GM12875 (cell line): ENCODE measurements at regions not wholly inside any gene's neighbourhood (a gene's known extent, or its start where the extent isn't known, plus 50 kb on each side); places are given as distances from the start of the nearest gene placed in this dataset.

ENCODE experiments used
- H3K4me3 ChIP-seq: one replicate; pipeline ENCODE4 v1.5.1; 2011; ENCODE audit warnings: low read depth, low read length, control low read depth
- CTCF ChIP-seq: IDR thresholded peaks from 2 replicates; pipeline ENCODE4 v1.5.1; 2011; ENCODE audit warnings: low read depth, mild to moderate bottlenecking, control low read depth, inconsistent platforms, low read length, moderate library complexity, borderline replicate concordance; ENCODE audit not compliant: insufficient read depth

GRCh38 chr4:138412847-138413246, 170.7 kb upstream of the SLC7A11 start:
- no peak overlapping the region for H3K4me3 ChIP-seq
- TF ChIP-seq CTCF, result no peak

GRCh38 chr4:138410266-138410665, 168.1 kb upstream of the SLC7A11 start:
- no peak for TF ChIP-seq CTCF
- H3K4me3 ChIP-seq, result no peak overlapping the region

GRCh38 chr4:138409670-138410069, 167.5 kb upstream of the SLC7A11 start:
- TF ChIP-seq CTCF, result no peak
- H3K4me3 ChIP-seq, result no peak overlapping the region

GRCh38 chr4:138408758-138409157, 166.6 kb upstream of the SLC7A11 start:
- TF ChIP-seq CTCF, result no peak
- no peak overlapping the region for H3K4me3 ChIP-seq

- H3K4me3 ChIP-seq, result no peak overlapping the region
- no peak for TF ChIP-seq CTCF
Observed at GRCh38 chr4:138407329-138407728, 165.2 kb upstream of the SLC7A11 start.

- TF ChIP-seq CTCF, result no peak
- no peak overlapping the region for H3K4me3 ChIP-seq
Observed at GRCh38 chr4:138406876-138407275, 164.7 kb upstream of the SLC7A11 start.

GRCh38 chr4:138405934-138406567, 163.9 kb upstream of the SLC7A11 start:
- TF ChIP-seq CTCF, result no peak
- no peak overlapping the region for H3K4me3 ChIP-seq
